Loucy (cell line): ENCODE measurements at regions not wholly inside any gene's neighbourhood (a gene's known extent, or its start where the extent isn't known, plus 50 kb on each side); places are given as distances from the start of the nearest gene placed in this dataset.

ENCODE experiments used
- H2AFZ ChIP-seq: fragments of 200-600 bp; sonication (generic); 2 replicates; pipeline ENCODE4 v1.6.0; 2016; ENCODE audit warnings: antibody characterized with exemption, mild to moderate bottlenecking, low read length, moderate library complexity
- H3F3A ChIP-seq: fragments of 200-600 bp; 2 replicates; pipeline ENCODE4 v1.6.0; 2016; ENCODE audit warnings: antibody characterized with exemption, low read depth, mild to moderate bottlenecking
- H3K27me3 ChIP-seq: fragments of 200-600 bp; sonication (generic); 2 replicates; pipeline ENCODE4 v1.6.1; 2014; ENCODE audit warnings: low read length, mild to moderate bottlenecking; ENCODE audit not compliant: insufficient read depth, poor library complexity, severe bottlenecking
- H3K36me3 ChIP-seq: fragments of 200-600 bp; sonication (generic); 2 replicates; pipeline ENCODE4 v1.6.1; 2016; ENCODE audit warnings: low read length; ENCODE audit not compliant: insufficient read depth
- H3K4me1 ChIP-seq: fragments of 200-600 bp; sonication (generic); 2 replicates; pipeline ENCODE4 v1.5.1; 2014; ENCODE audit warnings: low read length, mild to moderate bottlenecking; ENCODE audit not compliant: insufficient read depth, poor library complexity, severe bottlenecking
- H3K4me2 ChIP-seq: fragments of 200-600 bp; sonication (generic); 2 replicates; pipeline ENCODE4 v1.6.0; 2014; ENCODE audit warnings: antibody characterized with exemption, low read length, low read depth, mild to moderate bottlenecking; ENCODE audit not compliant: poor library complexity, severe bottlenecking
- H3K4me3 ChIP-seq: fragments of 200-600 bp; sonication (generic); 2 replicates; pipeline ENCODE4 v1.5.1; 2014; ENCODE audit warnings: low read length, mild to moderate bottlenecking, mixed read lengths; ENCODE audit not compliant: poor library complexity, severe bottlenecking
- H3K79me2 ChIP-seq: fragments of 200-600 bp; sonication (generic); 2 replicates; pipeline ENCODE4 v1.6.1; 2014; ENCODE audit warnings: low read length; ENCODE audit not compliant: insufficient read depth
- H3K9ac ChIP-seq: fragments of 200-600 bp; sonication (generic); 2 replicates; pipeline ENCODE4 v1.6.0; 2014; ENCODE audit warnings: mild to moderate bottlenecking, low read depth, low read length, moderate library complexity; ENCODE audit not compliant: poor library complexity, severe bottlenecking
- H3K9me2 ChIP-seq: fragments of 200-600 bp; sonication (generic); replicated peaks from 2 replicates; pipeline ENCODE4 v1.6.1; 2016; ENCODE audit warnings: low read depth, low read length, mixed read lengths
- H3K9me3 ChIP-seq: fragments of 200-600 bp; sonication (generic); 2 replicates; pipeline ENCODE4 v1.6.1; 2014; ENCODE audit warnings: mild to moderate bottlenecking, antibody characterized with exemption, low read length, low read depth; ENCODE audit not compliant: insufficient read depth
- H4K20me1 ChIP-seq: fragments of 200-600 bp; sonication (generic); 2 replicates; pipeline ENCODE4 v1.6.0; 2014; ENCODE audit warnings: antibody characterized with exemption, low read length, mild to moderate bottlenecking; ENCODE audit not compliant: insufficient read depth, poor library complexity, severe bottlenecking
- EZH2phosphoT487 ChIP-seq: fragments of 200-600 bp; IDR thresholded peaks from 2 replicates; pipeline ENCODE4 v1.6.1; 2018; ENCODE audit warnings: antibody characterized with exemption, mild to moderate bottlenecking, moderate library complexity, borderline replicate concordance
- TF ChIP-seq, protein P1 (sequence below): fragments of 200-600 bp; sonication (generic); conservative IDR thresholded peaks from 2 replicates; pipeline ENCODE4 v1.5.1; 2014; ENCODE audit warnings: mild to moderate bottlenecking, antibody characterized with exemption, low read length

GRCh38 chr14:94924189-94924588 lies 154.3 kb upstream of the GSC start:
- H3F3A ChIP-seq = no peaks in the 10 kb centered on the region
- no peak overlapping the region for H3K4me2 ChIP-seq
- no peaks in the 10 kb centered on the region for H3K79me2 ChIP-seq
- no peak overlapping the region for H3K9ac ChIP-seq
- no peaks in the 10 kb centered on the region for H3K27me3 ChIP-seq
- no peak overlapping the region for H3K4me3 ChIP-seq
- no peaks in the 10 kb centered on the region for H4K20me1 ChIP-seq
- TF ChIP-seq, protein P1, sequence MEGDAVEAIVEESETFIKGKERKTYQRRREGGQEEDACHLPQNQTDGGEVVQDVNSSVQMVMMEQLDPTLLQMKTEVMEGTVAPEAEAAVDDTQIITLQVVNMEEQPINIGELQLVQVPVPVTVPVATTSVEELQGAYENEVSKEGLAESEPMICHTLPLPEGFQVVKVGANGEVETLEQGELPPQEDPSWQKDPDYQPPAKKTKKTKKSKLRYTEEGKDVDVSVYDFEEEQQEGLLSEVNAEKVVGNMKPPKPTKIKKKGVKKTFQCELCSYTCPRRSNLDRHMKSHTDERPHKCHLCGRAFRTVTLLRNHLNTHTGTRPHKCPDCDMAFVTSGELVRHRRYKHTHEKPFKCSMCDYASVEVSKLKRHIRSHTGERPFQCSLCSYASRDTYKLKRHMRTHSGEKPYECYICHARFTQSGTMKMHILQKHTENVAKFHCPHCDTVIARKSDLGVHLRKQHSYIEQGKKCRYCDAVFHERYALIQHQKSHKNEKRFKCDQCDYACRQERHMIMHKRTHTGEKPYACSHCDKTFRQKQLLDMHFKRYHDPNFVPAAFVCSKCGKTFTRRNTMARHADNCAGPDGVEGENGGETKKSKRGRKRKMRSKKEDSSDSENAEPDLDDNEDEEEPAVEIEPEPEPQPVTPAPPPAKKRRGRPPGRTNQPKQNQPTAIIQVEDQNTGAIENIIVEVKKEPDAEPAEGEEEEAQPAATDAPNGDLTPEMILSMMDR = no peak
- no peak for TF ChIP-seq EZH2phosphoT487
- no peaks in the 10 kb centered on the region for H3K4me1 ChIP-seq
- no peak overlapping the region for H2AFZ ChIP-seq
- H3K9me3 ChIP-seq = no peaks in the 10 kb centered on the region
- H3K36me3 ChIP-seq = no peaks in the 10 kb centered on the region
- H3K9me2 ChIP-seq = no peaks in the 10 kb centered on the region

GRCh38 chr14:94923786-94924185 lies 153.9 kb upstream of the GSC start:
- Histone ChIP-seq H3K4me2 (no peak overlapping the region), H3K9me2 (no peaks in the 10 kb centered on the region), H3K36me3 (no peaks in the 10 kb centered on the region), H3K9ac (no peak overlapping the region), H2AFZ (no peak overlapping the region), H3K4me3 (no peak overlapping the region), H3K27me3 (no peaks in the 10 kb centered on the region), H3K79me2 (no peaks in the 10 kb centered on the region), H4K20me1 (no peaks in the 10 kb centered on the region), H3K9me3 (no peaks in the 10 kb centered on the region), H3K4me1 (no peaks in the 10 kb centered on the region), H3F3A (no peaks in the 10 kb centered on the region)
- TF ChIP-seq EZH2phosphoT487 = no peak
- TF ChIP-seq, protein P1 = no peak

- Histone ChIP-seq H4K20me1 (no peaks in the 10 kb centered on the region), H3K9me3 (no peaks in the 10 kb centered on the region), H3K9ac (no peak overlapping the region), H3K4me3 (no peak overlapping the region), H3K36me3 (no peaks in the 10 kb centered on the region), H3F3A (no peaks in the 10 kb centered on the region), H3K27me3 (no peaks in the 10 kb centered on the region), H3K79me2 (no peaks in the 10 kb centered on the region), H3K4me2 (no peak overlapping the region), H2AFZ (no peak overlapping the region), H3K9me2 (no peaks in the 10 kb centered on the region), H3K4me1 (no peaks in the 10 kb centered on the region)
- no peak for TF ChIP-seq EZH2phosphoT487
- TF ChIP-seq, protein P1 = no peak
Observed at GRCh38 chr14:94922595-94923239, 152.8 kb upstream of the GSC start.
